PFSK-1 (cell line): ENCODE measurements at regions not wholly inside any gene's neighbourhood (a gene's known extent, or its start where the extent isn't known, plus 50 kb on each side); places are given as distances from the start of the nearest gene placed in this dataset.

Source experiments
- POLR2AphosphoS5 ChIP-seq: IDR thresholded peaks from 2 replicates; pipeline ENCODE4 v1.6.1; 2012; ENCODE audit warnings: low read depth, mild to moderate bottlenecking, control low read depth, low read length, moderate library complexity
- SIN3A ChIP-seq: IDR thresholded peaks from 2 replicates; pipeline ENCODE4 v1.6.1; 2012; ENCODE audit warnings: mild to moderate bottlenecking, low read length, moderate library complexity, borderline replicate concordance; ENCODE audit not compliant: insufficient read depth
- TAF1 ChIP-seq: IDR thresholded peaks from 2 replicates; pipeline ENCODE4 v1.6.1; 2012; ENCODE audit warnings: low read length, control low read depth, borderline replicate concordance; ENCODE audit not compliant: insufficient read depth
- TF ChIP-seq, protein P1 (sequence below), 2 experiments: IDR thresholded peaks; 2 replicates each; pipeline versions ENCODE4 v1.6.1 to v1.8.0; 2011 to 2012; ENCODE audit warnings: low read depth in 2 of 2, low read length in 2 of 2, control low read depth in 1 of 2, inconsistent platforms in 1 of 2, mild to moderate bottlenecking in 1 of 2, moderate library complexity in 1 of 2; ENCODE audit not compliant: insufficient read depth in 1 of 2

DNA sequence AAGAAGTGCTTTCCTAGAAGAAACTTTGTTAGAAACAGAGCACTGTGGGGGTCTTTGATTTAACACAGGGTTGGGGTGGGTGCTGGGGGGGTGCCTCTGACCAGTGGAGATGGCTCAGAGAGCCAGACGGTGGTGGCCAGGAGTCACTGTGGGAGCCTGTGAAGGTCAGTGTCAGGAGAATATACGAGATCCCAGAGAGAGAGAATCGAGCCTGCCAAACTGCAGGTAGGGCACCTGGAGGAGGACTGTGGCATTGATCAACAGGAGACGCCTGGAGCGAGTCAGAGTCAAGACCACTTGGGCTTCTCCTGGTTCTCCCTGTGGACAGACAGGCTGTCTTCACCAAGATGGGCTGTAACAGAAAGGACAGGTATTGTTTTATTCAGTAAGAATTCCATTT is 136.5 kb upstream of the TWIST2 start:
- TF ChIP-seq, protein P1, sequence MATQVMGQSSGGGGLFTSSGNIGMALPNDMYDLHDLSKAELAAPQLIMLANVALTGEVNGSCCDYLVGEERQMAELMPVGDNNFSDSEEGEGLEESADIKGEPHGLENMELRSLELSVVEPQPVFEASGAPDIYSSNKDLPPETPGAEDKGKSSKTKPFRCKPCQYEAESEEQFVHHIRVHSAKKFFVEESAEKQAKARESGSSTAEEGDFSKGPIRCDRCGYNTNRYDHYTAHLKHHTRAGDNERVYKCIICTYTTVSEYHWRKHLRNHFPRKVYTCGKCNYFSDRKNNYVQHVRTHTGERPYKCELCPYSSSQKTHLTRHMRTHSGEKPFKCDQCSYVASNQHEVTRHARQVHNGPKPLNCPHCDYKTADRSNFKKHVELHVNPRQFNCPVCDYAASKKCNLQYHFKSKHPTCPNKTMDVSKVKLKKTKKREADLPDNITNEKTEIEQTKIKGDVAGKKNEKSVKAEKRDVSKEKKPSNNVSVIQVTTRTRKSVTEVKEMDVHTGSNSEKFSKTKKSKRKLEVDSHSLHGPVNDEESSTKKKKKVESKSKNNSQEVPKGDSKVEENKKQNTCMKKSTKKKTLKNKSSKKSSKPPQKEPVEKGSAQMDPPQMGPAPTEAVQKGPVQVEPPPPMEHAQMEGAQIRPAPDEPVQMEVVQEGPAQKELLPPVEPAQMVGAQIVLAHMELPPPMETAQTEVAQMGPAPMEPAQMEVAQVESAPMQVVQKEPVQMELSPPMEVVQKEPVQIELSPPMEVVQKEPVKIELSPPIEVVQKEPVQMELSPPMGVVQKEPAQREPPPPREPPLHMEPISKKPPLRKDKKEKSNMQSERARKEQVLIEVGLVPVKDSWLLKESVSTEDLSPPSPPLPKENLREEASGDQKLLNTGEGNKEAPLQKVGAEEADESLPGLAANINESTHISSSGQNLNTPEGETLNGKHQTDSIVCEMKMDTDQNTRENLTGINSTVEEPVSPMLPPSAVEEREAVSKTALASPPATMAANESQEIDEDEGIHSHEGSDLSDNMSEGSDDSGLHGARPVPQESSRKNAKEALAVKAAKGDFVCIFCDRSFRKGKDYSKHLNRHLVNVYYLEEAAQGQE (IDR thresholded peaks at IDR 0.05; ENCODE audit: insufficient read depth in 1 of 2, low read depth in 2 of 2, low read length in 2 of 2), result no peak
- TF ChIP-seq POLR2AphosphoS5, result no peak
- no peak for TF ChIP-seq SIN3A
- no peak for TF ChIP-seq TAF1
